ENCODE measurements at regions not wholly inside any gene's neighbourhood (a gene's known extent, or its start where the extent isn't known, plus 50 kb on each side); places are given as distances from the start of the nearest gene placed in this dataset.
A peak's percentile ranks its signal among the peaks of the same experiment; 100 is the strongest.
"Not testable (repeated sequence)": the region's sequence is repeated elsewhere in the genome, so short reads cannot be mapped to it uniquely, and the experiment has no call there.

DNA sequence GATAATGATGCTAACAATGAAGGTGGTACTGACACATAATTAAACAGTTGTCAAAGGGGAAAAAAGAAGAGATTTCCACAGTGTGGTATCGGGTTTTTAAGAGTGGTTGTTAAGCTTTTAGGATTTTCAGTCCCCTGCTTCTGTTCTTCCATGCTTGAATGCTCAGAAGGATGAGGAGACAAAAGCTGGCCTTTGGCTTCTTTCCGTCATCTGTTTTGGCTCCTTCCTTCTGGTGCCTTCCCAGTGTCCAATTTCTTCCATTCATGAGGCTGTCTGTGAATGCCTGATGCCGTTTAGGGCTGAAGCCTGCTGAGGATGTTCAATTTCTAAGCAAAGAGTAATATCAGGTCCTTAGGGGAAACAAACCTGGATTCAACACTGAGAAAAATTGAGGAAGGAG lies 179.6 kb upstream of the GLRA1 start:
- peak in 1 of 2 experiments; percentile 48 for DNase-seq

DNA sequence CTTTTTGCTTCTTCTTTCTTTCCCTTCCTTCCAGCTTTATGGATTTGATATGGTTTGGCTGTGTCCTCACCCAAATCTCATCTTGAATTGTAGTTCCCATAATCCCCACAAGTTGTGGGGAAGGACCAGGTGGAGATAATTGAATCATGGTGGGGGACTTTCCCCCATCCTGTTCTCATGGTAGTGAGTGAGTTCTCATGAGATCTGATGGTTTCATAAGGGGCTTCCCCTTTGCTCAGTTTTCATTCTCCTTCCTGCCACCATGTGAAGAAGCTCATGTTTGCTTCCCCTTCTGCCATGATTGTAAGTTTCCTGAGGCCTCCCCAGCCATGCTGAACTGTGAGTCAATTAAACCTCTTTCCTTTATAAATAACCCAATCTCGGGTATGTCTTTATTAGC lies 178.3 kb upstream of the GLRA1 start:
- not testable (repeated sequence) for DNase-seq

DNA sequence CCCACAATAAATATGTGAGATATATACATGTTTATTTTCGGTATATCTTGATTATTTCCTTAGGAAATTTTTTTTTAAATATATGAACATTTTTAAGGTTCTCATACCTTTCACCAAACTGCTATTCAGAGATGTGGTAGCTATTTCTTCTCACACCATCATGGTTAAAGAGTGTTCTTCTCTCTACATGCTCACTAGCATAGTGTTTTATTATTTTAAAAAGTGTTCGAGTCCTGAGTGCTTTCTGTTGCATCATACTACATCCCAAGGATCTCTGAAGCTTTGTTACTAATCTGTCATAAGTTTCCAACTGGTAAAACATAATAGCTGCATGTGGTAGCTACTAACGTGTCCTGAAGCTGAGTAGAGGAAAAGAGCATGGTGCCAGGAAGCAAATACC lies 177.4 kb upstream of the GLRA1 start:
- no peak for DNase-seq

DNA sequence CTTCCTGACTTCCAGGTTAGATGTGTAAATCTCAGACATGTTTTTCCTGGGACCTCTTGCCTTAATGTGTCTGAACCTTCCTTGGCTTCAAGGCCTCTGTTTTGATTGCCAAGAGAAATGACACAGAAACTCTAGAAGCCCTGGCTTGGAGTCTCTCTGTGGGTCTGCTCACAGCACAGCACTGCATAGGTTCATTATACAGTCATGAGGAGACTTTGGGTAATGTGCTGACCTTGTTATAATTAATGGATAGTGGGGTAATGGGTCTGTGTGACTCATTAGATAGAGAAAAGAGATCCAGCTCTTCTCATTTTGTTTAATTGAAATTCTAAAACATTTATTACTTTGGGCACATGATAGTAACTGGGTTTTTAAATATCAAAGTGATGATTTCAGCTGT lies 175.8 kb upstream of the GLRA1 start:
- no peak for DNase-seq

DNA sequence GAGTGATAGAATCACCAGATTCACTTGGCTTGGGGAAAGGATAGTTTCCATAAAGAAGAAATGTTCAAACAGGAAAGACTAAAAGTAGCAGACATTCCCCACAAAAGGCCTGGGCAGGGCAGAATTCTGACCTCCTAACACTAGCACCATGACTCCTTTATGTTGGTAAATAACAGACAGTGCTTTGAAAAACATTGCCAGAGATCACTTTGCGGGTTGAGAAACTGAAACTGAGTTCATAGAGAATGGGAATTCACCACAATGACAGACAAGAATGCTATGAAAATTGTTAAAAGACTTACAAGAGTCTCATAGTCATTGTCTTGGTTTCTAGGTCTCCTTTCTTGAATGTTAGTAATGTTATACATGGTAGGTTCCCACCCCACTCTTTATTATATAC lies 172.5 kb upstream of the GLRA1 start:
- DNase-seq, result no peak

DNA sequence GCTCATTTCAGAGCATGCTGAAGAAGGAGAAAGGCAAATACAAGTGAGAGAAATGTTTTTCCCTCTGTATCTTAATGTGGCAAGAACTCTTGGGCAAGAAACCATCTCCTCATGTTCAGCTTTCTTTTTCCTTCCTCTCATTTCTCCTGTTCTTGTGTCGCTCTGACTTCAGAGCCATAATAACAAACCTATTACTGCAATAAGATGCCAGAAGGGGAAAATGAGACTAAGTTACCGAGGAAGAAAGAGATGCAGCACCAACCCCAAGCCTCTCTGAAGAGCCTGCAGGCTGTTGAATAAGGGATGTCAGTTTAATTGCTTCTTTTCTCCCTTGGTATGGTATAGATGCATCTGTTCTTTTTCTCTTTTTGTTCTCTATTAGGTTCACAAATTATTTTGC lies 170.1 kb upstream of the GLRA1 start:
- no peak for DNase-seq

DNA sequence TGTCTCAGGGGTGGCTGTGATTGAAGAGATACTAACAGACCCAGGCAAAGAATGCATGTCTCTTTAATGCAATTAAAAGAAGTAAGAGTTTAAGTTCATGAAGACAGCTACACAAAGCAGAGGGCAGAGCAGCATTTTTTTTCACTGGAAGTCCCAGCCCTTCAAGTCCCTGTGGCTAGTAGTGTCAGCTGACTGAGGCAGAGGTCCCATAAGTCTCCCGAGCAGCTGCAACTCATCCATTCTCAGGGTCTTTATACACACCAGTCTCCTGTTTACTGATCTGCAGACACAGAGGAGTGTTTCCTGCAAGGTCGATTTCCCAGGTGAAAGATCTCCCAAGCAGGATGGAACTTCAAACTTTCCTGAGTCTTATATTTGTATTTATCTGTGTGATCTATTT lies 169.4 kb upstream of the GLRA1 start:
- DNase-seq, result no peak

DNA sequence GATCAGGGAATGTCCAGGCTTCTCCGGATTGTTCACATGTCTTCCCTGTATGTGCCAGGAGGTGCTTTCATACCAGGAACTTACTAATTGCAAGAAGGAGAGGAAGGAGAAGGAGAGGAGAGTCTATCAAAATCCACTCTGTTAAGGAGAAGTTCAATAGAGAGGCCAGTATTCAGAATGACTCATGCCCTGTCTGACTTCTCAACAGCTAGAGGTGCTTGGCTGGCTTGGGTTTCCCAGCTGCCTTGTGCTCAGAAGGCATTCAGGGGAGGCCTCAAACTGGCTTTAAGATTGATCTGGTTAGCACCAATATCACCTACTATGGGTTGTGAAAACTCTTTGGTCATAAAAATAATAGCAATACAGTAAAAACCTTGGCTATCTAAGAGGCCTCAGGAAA lies 167.9 kb upstream of the GLRA1 start:
- DNase-seq, result no peak

DNA sequence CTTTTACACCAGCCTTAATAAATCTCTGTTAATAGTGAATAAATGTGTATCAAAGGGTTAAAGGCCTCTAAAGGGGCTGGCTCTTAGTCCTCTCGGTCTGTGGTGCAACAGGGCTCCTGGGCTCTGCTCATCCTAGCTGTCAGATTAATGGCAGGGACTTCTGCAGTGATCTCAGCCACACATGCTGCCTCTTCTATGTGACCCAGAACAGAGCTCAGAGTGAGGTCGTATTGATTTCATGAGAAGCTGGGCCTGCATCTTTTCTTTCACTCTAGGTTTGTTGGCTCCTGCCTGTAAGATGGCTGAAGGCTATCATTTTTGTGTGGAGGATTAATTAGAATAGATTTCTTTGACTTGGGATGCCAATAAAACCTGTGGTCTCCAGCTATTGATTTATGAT lies 165.0 kb upstream of the GLRA1 start:
- DNase-seq, result no peak

DNA sequence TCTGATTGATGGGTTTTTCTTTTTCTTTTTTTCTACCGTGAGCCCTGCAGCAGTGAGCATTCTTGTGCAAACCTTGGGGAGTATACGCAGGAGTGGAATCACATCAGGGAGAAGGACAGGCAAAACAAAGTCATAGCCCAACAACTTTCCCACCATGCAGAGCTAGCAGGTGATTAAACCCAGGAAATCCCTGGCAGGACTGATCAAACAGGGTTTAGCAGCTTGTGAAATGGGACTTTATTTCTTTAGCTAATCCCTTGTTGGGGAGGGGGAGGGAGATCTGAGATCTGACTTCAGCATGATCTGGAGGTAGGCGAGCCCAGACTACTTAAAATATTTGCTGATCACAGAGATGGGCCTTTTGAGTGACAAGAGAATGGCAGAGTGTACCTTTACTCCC lies 162.0 kb upstream of the GLRA1 start:
- DNase-seq, result no peak

DNA sequence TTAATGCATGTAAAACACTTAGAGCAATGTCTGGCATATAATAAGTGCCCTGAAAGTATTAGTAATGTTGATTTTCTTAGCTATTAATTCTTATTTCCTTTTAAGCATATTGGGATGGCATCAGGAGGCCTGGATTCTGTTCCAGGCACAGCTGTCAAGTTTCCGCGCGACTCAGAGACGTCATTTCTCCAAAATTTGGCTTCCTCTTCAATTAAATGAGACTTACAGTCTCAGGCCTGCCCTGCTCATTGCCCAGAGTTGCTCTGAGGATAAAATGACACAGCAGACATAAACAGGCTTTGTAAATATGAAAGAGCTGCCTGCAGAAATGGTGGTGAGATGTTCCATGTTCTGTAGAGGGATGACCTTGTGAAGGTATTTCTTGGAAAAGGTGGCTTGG lies 159.8 kb upstream of the GLRA1 start:
- no peak for DNase-seq

DNA sequence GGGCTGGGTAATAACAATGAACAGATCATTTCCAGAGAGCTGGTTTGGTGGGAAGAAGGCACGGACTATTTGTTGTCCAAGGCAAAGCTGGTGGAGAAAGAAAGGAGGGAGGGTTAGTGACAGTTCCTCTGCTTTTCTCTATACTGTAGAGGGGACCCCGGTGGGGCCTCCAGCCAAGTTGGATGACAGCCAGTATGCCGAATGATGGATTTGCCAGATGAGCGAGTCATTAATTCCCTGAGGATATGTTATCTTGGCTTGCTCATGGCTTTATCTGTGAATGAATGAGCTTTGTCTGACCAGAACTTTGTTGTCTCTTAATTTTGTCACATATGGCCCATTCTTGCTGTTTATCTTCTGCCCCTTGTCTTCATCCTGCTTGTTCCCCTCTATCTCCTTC lies 158.6 kb upstream of the GLRA1 start:
- no peak for DNase-seq

DNA sequence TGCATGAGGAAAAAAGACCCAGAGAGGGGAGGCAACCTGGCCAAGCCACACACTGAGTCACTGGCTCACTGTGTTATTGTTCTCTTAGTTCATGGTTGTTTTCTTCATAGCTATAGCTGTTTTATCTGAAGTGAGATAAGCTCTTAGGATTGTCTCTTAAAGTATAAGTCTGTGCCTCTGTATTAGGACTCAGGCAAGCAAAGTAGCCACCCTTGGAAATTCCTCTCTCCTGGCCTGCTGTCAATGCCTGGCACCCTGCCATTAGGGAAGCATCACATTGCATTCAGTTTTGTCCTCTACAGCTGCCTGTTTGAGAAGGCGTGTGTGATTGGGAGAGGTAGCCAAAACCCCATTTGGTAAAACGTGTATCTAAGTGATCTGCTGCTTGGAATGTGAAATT lies 147.4 kb upstream of the GLRA1 start:
- DNase-seq, result peak; percentile 57 to 80

DNA sequence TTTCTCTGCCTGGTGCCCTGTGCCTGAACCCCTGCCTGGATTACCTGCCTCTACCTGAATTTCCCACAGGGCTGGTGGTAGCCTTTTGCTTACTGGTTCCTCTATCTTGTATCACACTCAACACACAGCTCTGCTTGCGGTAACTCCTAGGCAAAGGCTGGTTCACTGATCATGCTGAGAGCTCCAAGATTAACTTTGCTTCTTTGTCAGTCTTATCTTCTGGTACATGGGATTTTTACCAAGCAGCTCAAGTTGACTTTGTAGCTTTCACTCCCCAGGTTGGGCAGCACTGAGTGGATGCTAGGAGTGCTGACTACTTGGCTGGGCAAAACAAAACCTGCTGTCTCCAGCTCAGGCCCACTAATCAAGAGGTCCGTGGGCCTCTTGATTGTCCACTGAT lies 145.9 kb upstream of the GLRA1 start:
- no peak for DNase-seq

DNA sequence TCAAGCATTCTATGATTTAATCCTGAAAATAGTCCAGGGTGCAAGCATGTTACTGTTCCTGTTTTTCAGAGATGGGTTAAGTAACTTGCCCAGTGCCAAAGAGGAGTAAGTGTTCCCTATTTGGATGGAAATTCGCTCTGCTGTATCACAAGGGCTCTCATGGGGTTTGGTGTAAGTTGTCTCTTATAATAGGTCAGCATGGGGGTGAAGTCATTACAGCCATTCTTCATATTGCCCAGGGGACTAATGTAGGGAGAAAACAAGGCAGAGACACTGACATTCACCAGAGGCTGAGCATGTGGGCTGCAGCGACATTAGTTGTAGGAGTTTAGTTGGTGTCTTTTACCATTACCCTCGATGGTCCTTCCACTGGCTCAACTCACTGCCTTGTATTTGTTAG lies 142.1 kb upstream of the GLRA1 start:
- DNase-seq, result no peak

DNA sequence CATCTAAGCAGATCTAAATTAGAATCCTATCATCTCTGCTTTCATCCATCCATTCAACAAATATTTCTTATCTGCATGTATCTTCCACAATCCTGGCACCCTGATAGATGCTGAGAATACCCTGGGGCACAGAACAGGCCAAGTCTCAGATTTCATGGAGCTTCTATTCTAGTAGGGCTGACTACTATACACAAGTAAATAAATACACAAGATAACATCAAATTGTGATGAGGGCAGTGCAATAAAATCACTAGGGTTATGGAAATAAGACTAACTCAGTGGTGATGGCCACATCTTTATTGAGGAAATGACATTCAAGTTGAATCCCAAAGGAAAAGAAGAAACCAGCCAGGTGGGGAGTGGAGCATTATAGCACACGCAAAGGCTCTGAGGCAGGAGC lies 138.4 kb upstream of the GLRA1 start:
- no peak for DNase-seq

DNA sequence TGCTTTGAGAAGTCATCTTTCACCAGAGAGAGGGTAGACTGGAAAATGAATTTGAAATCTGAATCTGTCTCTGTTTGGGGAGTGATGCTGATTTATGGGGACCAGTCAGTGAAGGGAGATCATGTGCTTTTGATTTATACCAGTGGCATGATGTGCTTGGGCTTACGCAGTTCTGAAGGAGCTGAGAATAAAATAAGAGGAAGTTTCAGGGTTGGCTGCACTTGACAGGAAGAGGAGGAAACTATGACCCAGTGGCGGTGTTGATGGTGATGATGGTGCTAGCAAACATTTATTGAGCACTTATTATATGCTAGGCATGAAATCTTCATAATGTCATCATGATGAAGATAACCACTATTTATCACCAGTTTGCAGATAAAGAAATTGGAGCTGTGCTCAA lies 136.4 kb upstream of the GLRA1 start:
- DNase-seq, result no peak

DNA sequence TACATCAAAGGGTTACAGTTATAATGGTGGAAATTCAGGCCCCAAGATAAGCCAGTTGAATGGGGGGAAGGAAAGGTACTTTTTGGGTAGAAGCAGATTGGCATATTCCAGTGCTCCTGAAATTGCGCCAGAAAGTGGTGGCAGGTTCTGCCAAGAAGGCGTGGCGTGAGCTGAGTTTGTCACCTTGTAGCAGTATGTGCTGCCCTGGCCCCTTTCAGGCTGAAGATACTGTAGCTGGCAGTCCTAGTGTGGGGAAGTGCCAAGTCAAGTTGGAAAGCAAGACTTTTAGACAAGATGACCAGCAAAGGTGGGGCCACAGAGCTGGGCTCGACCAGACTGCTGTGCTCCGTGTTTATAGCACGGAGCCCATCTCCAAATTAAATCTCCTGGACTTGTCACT lies 133.6 kb upstream of the GLRA1 start:
- DNase-seq, result no peak

DNA sequence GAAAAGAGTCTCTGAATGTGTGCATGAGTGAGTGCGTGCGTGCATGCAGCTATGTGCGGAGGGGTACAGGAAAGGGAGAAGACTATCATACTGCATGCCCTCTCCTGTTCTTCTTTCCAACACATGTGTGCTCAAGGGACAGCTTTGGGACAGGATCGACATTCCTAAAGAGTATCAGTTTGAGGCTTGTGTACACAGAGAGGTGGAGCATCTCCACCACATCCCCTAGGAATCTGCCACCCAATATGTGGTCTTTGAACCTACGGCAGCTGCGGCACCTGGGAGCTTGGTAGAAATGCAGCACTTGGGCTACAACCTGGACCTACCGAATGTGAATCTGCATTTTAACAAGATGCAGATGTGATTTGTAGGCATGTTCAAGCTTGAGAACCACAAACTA lies 132.3 kb upstream of the GLRA1 start:
- no peak for DNase-seq

DNA sequence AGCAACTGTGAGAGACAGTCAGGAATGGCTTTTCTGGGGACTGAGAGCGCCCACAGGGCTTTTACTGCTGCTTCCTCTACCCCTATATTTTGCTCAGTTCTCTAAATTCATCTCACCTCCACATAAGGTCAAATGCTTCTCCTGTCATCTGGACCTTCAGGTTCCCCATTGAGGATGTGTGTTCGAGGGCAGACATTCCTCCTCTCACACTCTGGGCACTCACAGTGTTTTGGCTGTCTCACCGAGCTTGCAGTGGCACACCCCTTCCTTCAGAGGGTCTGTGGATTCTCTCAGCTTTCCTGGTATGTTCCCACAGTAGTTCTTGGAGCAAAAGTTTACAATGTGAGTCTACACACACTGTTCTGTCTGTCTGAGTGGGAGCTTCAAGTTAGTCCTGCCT lies 127.8 kb upstream of the GLRA1 start:
- DNase-seq, result no peak

DNA sequence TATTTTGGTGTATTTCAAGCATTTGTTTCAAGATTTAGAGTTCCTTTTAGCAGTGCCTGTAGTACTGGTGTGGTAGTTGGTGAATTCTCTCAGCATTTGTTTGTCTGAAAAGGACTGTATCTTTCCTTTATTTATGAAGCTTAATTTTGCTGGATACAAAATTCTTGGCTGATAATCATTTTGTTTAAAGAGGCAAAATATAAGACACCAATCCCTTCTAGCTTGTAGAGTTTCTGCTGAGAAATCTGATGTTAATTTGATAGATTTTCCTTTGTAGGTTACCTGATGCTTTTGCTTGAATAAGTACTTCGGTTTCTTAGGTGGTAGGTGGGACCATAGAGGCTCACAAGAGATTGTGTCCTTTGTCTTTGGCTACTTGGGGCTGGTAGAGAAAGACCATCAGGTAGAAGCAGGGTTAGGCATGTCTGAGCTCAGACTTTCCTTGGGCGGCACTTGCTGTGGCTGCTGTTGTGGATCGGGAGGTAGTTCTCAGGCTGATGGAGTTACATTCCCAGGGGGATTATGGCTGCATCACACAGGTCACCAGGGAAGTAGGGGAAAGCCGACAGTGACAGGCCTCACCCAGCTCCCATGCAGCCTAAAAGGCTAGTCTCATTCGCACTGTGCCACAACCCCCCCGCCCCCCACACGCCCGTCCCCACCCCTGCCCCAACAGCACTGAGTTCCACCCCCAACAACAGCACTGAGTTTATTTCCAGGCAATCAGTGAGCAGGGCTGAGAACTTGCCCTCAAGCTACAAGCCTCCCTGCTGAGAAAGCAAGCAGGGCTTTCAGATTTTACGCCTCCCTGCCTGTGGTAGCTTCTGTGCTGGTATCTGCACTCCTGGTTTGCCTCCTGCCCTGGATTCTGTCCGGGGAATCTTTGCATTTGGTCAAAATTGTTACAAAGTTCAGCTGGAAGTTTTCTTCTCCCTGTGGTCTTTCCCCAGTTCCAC lies 127.1 kb upstream of the GLRA1 start:
- no peak for DNase-seq

DNA sequence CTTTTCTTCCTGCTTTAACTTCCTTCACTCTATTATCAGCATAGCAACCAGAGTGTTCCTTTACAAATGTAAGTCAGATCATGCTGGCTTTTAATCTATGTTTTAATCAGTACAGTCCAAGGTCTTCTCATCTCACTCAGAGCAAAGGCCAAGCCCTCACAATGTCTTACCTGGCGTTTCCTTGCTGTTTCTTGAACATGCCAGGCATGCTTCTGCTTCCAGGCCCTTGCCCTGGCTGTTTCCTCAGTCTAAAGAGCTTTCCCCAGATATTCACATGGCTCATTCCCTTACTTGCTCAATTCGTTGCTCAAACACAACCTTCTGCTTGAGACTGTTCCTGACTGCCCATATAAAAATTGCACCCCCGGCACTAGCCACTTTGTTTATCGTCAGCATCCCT lies 121.7 kb upstream of the GLRA1 start:
- no peak for DNase-seq

DNA sequence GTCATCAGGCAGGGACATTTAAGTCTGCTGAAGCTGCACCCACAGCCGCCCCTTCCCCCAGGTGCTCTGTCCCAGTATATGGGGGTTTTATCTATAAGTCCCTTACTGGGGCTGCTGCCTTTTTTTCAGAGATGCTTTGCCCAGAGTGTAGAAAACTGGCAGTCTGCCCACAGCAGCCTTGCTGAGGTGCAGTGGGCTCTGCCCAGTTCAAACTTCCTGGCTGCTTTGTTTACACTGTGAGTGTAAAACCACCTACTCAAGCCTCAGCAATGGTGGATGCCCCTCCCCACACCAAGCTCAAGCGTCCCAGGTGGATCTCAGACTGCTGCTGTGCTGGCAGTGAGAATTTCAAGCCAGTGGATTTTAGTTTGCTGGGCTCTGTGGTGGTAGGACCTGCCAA lies 114.2 kb upstream of the GLRA1 start:
- not testable (repeated sequence) for DNase-seq

DNA sequence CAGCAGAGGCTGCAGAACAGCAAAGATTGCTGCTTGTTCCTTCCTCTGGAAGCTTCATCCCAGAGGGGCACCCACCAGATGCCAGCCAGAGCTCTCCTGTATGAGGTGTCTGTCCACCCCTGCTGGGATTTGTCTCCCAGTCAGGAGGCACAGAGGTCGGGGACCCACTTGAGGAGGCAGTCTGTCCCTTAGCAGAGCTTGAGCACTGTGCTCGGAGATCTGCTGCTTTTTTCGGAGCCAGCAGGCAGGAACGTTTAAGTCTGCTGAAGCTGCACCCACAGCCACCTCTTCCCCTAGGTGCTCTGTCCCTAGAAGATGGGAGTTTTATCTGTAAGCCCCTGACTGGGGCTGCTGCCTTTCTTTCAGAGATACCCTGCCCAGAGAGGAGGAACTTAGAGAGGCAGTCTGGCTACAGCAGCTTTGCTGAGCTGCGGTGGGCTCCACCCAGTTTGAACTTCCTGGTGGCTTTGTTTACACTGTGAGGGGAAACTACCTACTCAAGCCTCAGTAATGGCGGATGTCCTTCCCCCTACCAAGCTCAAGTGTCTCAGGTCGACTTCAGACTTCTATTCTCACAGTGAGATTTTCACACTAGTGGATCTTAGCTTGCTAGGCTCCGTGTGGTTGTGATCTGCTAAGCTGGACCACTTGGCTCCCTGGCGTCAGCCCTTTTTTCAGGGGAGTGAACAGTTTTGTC lies 101.8 kb upstream of the GLRA1 start:
- not testable (repeated sequence) for DNase-seq

DNA sequence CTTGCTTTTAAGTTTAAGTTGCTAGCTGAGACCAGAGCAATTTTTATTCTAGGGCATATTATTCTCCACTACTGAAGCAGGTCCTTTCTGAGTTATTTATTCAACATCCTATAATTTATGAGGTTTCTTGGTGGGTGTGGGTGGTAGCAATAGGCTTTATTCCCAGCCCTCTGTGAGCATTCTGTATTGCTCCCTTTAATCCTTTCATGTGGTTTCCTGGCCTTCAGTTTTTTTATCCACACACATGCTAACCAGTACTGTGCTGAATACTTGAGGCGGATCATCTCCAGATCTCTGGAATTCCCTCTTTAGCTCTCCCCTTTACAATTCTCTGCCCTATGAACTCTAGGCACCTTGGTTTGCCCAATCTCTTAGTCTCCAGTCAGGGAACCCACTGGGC lies 91.8 kb upstream of the GLRA1 start:
- no peak for DNase-seq

Data from NCI-H524 (cell line).